ENCODE measurements at regions not wholly inside any gene's neighbourhood (a gene's known extent, or its start where the extent isn't known, plus 50 kb on each side); places are given as distances from the start of the nearest gene placed in this dataset.

- in situ Hi-C loops (cut with HindIII; ENCODE audit: extremely low pct_ligation_motif_present, low pct_unique_long_range_greater_than_20kb) (no loop called here), intact Hi-C loops (cut with micrococcal nuclease; ENCODE audit: unreplicated experiment) (no loop called here)
- Histone ChIP-seq H4K20me1 (ENCODE audit: insufficient read depth, low read length) (no peaks in the 10 kb centered on the region), H3K4me2 (ENCODE audit: low read depth, low read length) (no peak overlapping the region), H3K36me3 (replicated peaks in 1 of 2; ENCODE audit: control insufficient read depth in 1 of 2, insufficient read depth in 2 of 2, low read length in 2 of 2) (no peaks in the 10 kb centered on the region), H3K9me3 (ENCODE audit: low read length) (no peaks in the 10 kb centered on the region), H3K27me3 (ENCODE audit: control insufficient read depth in 1 of 2, insufficient read depth in 2 of 2, low read length in 2 of 2) (no peaks in the 10 kb centered on the region; a peak in 1 of 5 replicates), H3K4me1 (ENCODE audit: insufficient read depth, low read length) (no peaks in the 10 kb centered on the region), H3K27ac (ENCODE audit: extremely low read length, insufficient read depth, low read length) (no peak overlapping the region), H3K9ac (ENCODE audit: insufficient read depth, low read depth, low read length) (no peak overlapping the region), H3K4me3 (replicated peaks in 1 of 3; ENCODE audit: insufficient read depth in 1 of 3, low read depth in 2 of 3, low read length in 3 of 3) (no peak overlapping the region), H3K79me2 (ENCODE audit: insufficient read depth, low read length) (no peaks in the 10 kb centered on the region), H2AFZ (ENCODE audit: low read length) (no peak overlapping the region)
- ATAC-seq, result no peak
- 43% methylated on average over 1 of the region's 1 CpG for WGBS (ENCODE audit: low lambda C conversion rate)
- no peak for DNase-seq (ENCODE audit: low spot score)
- FAIRE-seq, result no peak
- CTCF ChIA-PET (ENCODE audit: low intra/inter-chr PET ratio, low total read pairs), result no interaction called here
- BruUV-seq (replicated peaks), result no TSS peak
- POLR2A ChIA-PET, result no interaction called here
- TF ChIP-seq CENPX (CRISPR knock-in tag; IDR thresholded peaks at IDR 0.05) (no peak), ZNF101 (CRISPR knock-in tag; IDR thresholded peaks at IDR 0.05; ENCODE audit: borderline replicate concordance, low read depth) (no peak), ZKSCAN5 (CRISPR knock-in tag; IDR thresholded peaks at IDR 0.05) (no peak), MBNL3 (CRISPR knock-in tag; conservative IDR thresholded peaks at IDR 0.05) (no peak), PAWR (CRISPR knock-in tag; IDR thresholded peaks at IDR 0.05; ENCODE audit: borderline replicate concordance) (no peak), PRDM15 (CRISPR knock-in tag; IDR thresholded peaks at IDR 0.05) (no peak), ZNF382 (CRISPR knock-in tag; IDR thresholded peaks at IDR 0.05; ENCODE audit: borderline replicate concordance) (no peak), ISL2 (CRISPR knock-in tag; IDR thresholded peaks at IDR 0.05) (no peak), GPN1 (CRISPR knock-in tag; IDR thresholded peaks at IDR 0.05; ENCODE audit: borderline replicate concordance) (no peak), ZNF138 (CRISPR knock-in tag; IDR thresholded peaks at IDR 0.05; ENCODE audit: low read depth) (no peak), ZBTB44 (CRISPR knock-in tag; IDR thresholded peaks at IDR 0.05) (no peak), ARNTL (CRISPR knock-in tag; IDR thresholded peaks at IDR 0.05) (no peak), ZFP90 (CRISPR knock-in tag; IDR thresholded peaks at IDR 0.05; ENCODE audit: borderline replicate concordance) (no peak), ZNF709 (CRISPR knock-in tag; IDR thresholded peaks at IDR 0.05) (no peak), ZNF224 (CRISPR knock-in tag; IDR thresholded peaks at IDR 0.05) (no peak), PRDM10 (CRISPR knock-in tag; IDR thresholded peaks at IDR 0.05; ENCODE audit: low read depth) (no peak), ZNF713 (CRISPR knock-in tag; IDR thresholded peaks at IDR 0.05) (no peak), ZNF678 (CRISPR knock-in tag; IDR thresholded peaks at IDR 0.05) (no peak)
Observed at GRCh38 chr4:59748433-59748832, 1451.7 kb upstream of the ADGRL3 start.
